ENCODE measurements at regions not wholly inside any gene's neighbourhood (a gene's known extent, or its start where the extent isn't known, plus 50 kb on each side); places are given as distances from the start of the nearest gene placed in this dataset.

DNA sequence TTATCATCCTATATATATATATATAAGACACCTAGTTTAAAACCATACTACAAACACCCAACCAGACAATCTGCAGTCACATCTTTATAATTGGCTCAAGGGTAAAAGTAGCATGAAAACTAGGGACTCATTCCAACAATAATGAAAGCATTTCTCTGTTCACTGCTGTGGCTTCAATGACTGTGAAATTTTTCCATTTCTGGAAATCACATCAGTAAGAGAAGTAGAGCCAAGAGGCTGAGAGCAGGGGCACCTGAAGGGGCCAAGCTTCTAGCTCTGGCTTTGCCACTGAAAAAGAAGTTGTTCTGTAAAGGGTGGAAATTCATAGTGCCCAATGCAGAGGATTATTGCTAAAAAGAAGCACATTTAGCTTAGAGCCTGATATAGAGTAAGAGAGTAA, 158.6 kb upstream of the GLI3 start:
- ChIA-PET RAD21 (ENCODE audit: low non-redundant PET in 1 of 2, low total read pairs in 2 of 2, uncharacterized antibody in 2 of 2, unreplicated experiment in 2 of 2) (no interaction called here), POLR2A (no interaction called here), CTCF (no interaction called here)
- Histone ChIP-seq H3K79me2 (ENCODE audit: insufficient read depth, low read length) (no peaks in the 10 kb centered on the region), H3K9ac (ENCODE audit: low read length) (no peak overlapping the region), H3K36me3 (ENCODE audit: control insufficient read depth in 1 of 2, insufficient read depth in 2 of 2, low read length in 2 of 2) (no peaks in the 10 kb centered on the region), H3K9me2 (ENCODE audit: insufficient read depth) (no peaks in the 10 kb centered on the region), H2AFZ (ENCODE audit: low read depth, low read length, poor library complexity, severe bottlenecking) (no peak overlapping the region), H4K20me1 (ENCODE audit: insufficient read depth) (no peaks in the 10 kb centered on the region), H3K4me1 (ENCODE audit: control insufficient read depth in 1 of 2, insufficient read depth in 2 of 2, low read length in 2 of 2) (no peaks in the 10 kb centered on the region), H3K4me2 (ENCODE audit: low read length) (no peak overlapping the region), H3K4me3 (replicated peaks in 1 of 2; ENCODE audit: low read depth in 1 of 2, low read length in 2 of 2) (no peak overlapping the region), H3K9me3 (ENCODE audit: control insufficient read depth in 1 of 2, insufficient read depth in 1 of 2, low read depth in 1 of 2, low read length in 2 of 2) (no peaks in the 10 kb centered on the region), H3K27me3 (ENCODE audit: insufficient read depth, low read length) (no peaks in the 10 kb centered on the region), H3K27ac (ENCODE audit: low read depth, low read length) (no peak overlapping the region)
- DNase-seq (ENCODE audit: low read depth, low spot score): no peak
- no peak for ATAC-seq
- intact Hi-C loops (cut with micrococcal nuclease): no loop called here
- BruUV-seq (replicated peaks): no TSS peak
- TF ChIP-seq ZFX (IDR thresholded peaks at IDR 0.05) (no peak), TCF7L2 (IDR thresholded peaks at IDR 0.05; ENCODE audit: borderline replicate concordance, extremely low read depth, insufficient read depth, insufficient read length) (no peak), RAD21 (IDR thresholded peaks at IDR 0.05; ENCODE audit: low read depth) (no peak)

DNA sequence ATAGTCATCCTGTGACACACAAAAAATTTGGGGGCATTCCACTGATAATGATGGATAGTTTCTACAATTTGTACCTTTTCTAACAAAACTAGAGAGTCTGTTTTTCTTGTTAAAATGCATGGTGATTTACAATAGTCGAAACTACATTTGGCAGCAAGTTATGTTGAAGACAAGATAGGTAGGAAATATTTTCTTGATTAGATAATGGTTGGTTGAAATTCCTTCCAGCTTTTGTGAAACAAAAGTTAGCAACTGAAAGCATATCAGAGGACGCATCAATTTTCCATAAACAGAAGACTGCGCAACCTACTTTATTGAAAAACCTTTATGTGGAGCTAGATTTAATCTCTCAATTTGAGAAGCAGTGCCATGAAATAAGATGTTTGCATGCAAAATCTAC, 155.8 kb upstream of the GLI3 start:
- no peaks in the 10 kb centered on the region for H3K27me3 ChIP-seq (ENCODE audit: insufficient read depth, low read length)
- ChIA-PET RAD21 (ENCODE audit: low non-redundant PET in 1 of 2, low total read pairs in 2 of 2, uncharacterized antibody in 2 of 2, unreplicated experiment in 2 of 2) (no interaction called here), CTCF (no interaction called here), POLR2A (no interaction called here)
- H3K9me2 ChIP-seq (ENCODE audit: insufficient read depth): no peaks in the 10 kb centered on the region
- H3K9ac ChIP-seq (ENCODE audit: low read length): no peak overlapping the region
- no peak overlapping the region for H3K27ac ChIP-seq (ENCODE audit: low read depth, low read length)
- H3K79me2 ChIP-seq (ENCODE audit: insufficient read depth, low read length): no peaks in the 10 kb centered on the region
- no peak overlapping the region for H3K4me3 ChIP-seq (replicated peaks in 1 of 2; ENCODE audit: low read depth in 1 of 2, low read length in 2 of 2)
- no peaks in the 10 kb centered on the region for H3K9me3 ChIP-seq (ENCODE audit: control insufficient read depth in 1 of 2, insufficient read depth in 1 of 2, low read depth in 1 of 2, low read length in 2 of 2)
- H2AFZ ChIP-seq (ENCODE audit: low read depth, low read length, poor library complexity, severe bottlenecking): no peak overlapping the region
- no peak for ATAC-seq
- no peaks in the 10 kb centered on the region for H3K36me3 ChIP-seq (ENCODE audit: control insufficient read depth in 1 of 2, insufficient read depth in 2 of 2, low read length in 2 of 2)
- no TSS peak for BruUV-seq (replicated peaks)
- no peaks in the 10 kb centered on the region for H4K20me1 ChIP-seq (ENCODE audit: insufficient read depth)
- TF ChIP-seq TCF7L2 (IDR thresholded peaks at IDR 0.05; ENCODE audit: borderline replicate concordance, extremely low read depth, insufficient read depth, insufficient read length) (no peak), CEBPB (IDR thresholded peaks at IDR 0.05; ENCODE audit: low read depth) (no peak), RAD21 (IDR thresholded peaks at IDR 0.05; ENCODE audit: low read depth) (no peak), JUND (IDR thresholded peaks at IDR 0.05) (no peak), EZH2 (IDR thresholded peaks at IDR 0.05) (no peak), EZH2phosphoT487 (IDR thresholded peaks at IDR 0.05; ENCODE audit: borderline replicate concordance) (no peak), FOSL1 (IDR thresholded peaks at IDR 0.05; ENCODE audit: low read depth) (no peak), ELF1 (IDR thresholded peaks at IDR 0.05; ENCODE audit: borderline replicate concordance, low read depth) (no peak)
- TF ChIP-seq, protein P1, sequence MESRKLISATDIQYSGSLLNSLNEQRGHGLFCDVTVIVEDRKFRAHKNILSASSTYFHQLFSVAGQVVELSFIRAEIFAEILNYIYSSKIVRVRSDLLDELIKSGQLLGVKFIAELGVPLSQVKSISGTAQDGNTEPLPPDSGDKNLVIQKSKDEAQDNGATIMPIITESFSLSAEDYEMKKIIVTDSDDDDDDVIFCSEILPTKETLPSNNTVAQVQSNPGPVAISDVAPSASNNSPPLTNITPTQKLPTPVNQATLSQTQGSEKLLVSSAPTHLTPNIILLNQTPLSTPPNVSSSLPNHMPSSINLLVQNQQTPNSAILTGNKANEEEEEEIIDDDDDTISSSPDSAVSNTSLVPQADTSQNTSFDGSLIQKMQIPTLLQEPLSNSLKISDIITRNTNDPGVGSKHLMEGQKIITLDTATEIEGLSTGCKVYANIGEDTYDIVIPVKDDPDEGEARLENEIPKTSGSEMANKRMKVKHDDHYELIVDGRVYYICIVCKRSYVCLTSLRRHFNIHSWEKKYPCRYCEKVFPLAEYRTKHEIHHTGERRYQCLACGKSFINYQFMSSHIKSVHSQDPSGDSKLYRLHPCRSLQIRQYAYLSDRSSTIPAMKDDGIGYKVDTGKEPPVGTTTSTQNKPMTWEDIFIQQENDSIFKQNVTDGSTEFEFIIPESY (IDR thresholded peaks at IDR 0.05; ENCODE audit: extremely low read depth, insufficient replicate concordance, low read length): no peak
- TF ChIP-seq, protein P2, sequence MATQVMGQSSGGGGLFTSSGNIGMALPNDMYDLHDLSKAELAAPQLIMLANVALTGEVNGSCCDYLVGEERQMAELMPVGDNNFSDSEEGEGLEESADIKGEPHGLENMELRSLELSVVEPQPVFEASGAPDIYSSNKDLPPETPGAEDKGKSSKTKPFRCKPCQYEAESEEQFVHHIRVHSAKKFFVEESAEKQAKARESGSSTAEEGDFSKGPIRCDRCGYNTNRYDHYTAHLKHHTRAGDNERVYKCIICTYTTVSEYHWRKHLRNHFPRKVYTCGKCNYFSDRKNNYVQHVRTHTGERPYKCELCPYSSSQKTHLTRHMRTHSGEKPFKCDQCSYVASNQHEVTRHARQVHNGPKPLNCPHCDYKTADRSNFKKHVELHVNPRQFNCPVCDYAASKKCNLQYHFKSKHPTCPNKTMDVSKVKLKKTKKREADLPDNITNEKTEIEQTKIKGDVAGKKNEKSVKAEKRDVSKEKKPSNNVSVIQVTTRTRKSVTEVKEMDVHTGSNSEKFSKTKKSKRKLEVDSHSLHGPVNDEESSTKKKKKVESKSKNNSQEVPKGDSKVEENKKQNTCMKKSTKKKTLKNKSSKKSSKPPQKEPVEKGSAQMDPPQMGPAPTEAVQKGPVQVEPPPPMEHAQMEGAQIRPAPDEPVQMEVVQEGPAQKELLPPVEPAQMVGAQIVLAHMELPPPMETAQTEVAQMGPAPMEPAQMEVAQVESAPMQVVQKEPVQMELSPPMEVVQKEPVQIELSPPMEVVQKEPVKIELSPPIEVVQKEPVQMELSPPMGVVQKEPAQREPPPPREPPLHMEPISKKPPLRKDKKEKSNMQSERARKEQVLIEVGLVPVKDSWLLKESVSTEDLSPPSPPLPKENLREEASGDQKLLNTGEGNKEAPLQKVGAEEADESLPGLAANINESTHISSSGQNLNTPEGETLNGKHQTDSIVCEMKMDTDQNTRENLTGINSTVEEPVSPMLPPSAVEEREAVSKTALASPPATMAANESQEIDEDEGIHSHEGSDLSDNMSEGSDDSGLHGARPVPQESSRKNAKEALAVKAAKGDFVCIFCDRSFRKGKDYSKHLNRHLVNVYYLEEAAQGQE (IDR thresholded peaks at IDR 0.05; ENCODE audit: low read depth): no peak
- TF ChIP-seq, protein P3, sequence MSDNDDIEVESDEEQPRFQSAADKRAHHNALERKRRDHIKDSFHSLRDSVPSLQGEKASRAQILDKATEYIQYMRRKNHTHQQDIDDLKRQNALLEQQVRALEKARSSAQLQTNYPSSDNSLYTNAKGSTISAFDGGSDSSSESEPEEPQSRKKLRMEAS (IDR thresholded peaks at IDR 0.05): no peak
- DNase-seq (ENCODE audit: low read depth, low spot score): no peak
- H3K4me1 ChIP-seq (ENCODE audit: control insufficient read depth in 1 of 2, insufficient read depth in 2 of 2, low read length in 2 of 2): no peaks in the 10 kb centered on the region
- H3K4me2 ChIP-seq (ENCODE audit: low read length): no peak overlapping the region
- intact Hi-C loops (cut with micrococcal nuclease): no loop called here
